ENCODE measurements at regions not wholly inside any gene's neighbourhood (a gene's known extent, or its start where the extent isn't known, plus 50 kb on each side); places are given as distances from the start of the nearest gene placed in this dataset.
A peak's percentile ranks its signal among the peaks of the same experiment; 100 is the strongest.

GRCh38 chr14:37816743-37817295 is 221.4 kb downstream of the TTC6 start (continued):
- TF ChIP-seq ZNF619 (CRISPR knock-in tag; IDR thresholded peaks at IDR 0.05) (no peak), GATAD1 (CRISPR knock-in tag; IDR thresholded peaks at IDR 0.05) (no peak), REL (CRISPR knock-in tag; conservative IDR thresholded peaks at IDR 0.05) (no peak), ATF7-NPFF (CRISPR knock-in tag; IDR thresholded peaks at IDR 0.05; ENCODE audit: low read depth) (no peak), ZSCAN22 (CRISPR knock-in tag; IDR thresholded peaks at IDR 0.05) (no peak), ZNF510 (CRISPR knock-in tag; IDR thresholded peaks at IDR 0.05; ENCODE audit: low read depth) (no peak), NFE2 (CRISPR knock-in tag; IDR thresholded peaks at IDR 0.05) (no peak), ZNF713 (CRISPR knock-in tag; IDR thresholded peaks at IDR 0.05) (no peak), ETV5 (CRISPR knock-in tag; IDR thresholded peaks at IDR 0.05; ENCODE audit: borderline replicate concordance) (peak; percentile 42; the same call in 1 of the 2 replicates), NFAT5 (CRISPR knock-in tag; IDR thresholded peaks at IDR 0.05) (no peak)
